GM23248 (cell line): ENCODE measurements at regions not wholly inside any gene's neighbourhood (a gene's known extent, or its start where the extent isn't known, plus 50 kb on each side); places are given as distances from the start of the nearest gene placed in this dataset.

Source experiments
- DNase-seq: peaks from one replicate; pipeline ENCODE4 v3.0.0-alpha.2; 2015
- H2AFZ ChIP-seq: fragments of 200-600 bp; sonication (generic); 2 replicates; pipeline ENCODE4 v1.6.1; 2016; ENCODE audit warnings: antibody characterized with exemption
- H3F3A ChIP-seq: fragments of 200-600 bp; sonication (generic); 2 replicates; pipeline ENCODE4 v1.6.1; 2016; ENCODE audit warnings: mild to moderate bottlenecking, antibody characterized with exemption, mixed run types; ENCODE audit not compliant: insufficient read depth
- H3K27ac ChIP-seq: fragments of 200-600 bp; sonication (generic); 2 replicates; pipeline ENCODE4 v1.5.1; 2016; ENCODE audit warnings: mild to moderate bottlenecking
- H3K27me3 ChIP-seq: fragments of 200-600 bp; sonication (generic); replicated peaks from 2 replicates; pipeline ENCODE4 v1.6.1; 2016; ENCODE audit warnings: mild to moderate bottlenecking; ENCODE audit not compliant: insufficient read depth
- H3K36me3 ChIP-seq: fragments of 200-600 bp; sonication (generic); 2 replicates; pipeline ENCODE4 v1.6.1; 2016; ENCODE audit warnings: low read depth, mild to moderate bottlenecking
- H3K4me1 ChIP-seq: fragments of 200-600 bp; sonication (generic); 2 replicates; pipeline ENCODE4 v1.6.1; 2016; ENCODE audit warnings: mild to moderate bottlenecking; ENCODE audit not compliant: insufficient read depth
- H3K4me2 ChIP-seq: fragments of 200-600 bp; sonication (generic); one replicate; pipeline ENCODE4 v1.6.1; 2016; ENCODE audit warnings: mild to moderate bottlenecking; ENCODE audit not compliant: unreplicated experiment
- H3K4me3 ChIP-seq: fragments of 200-600 bp; sonication (generic); 2 replicates; pipeline ENCODE4 v1.5.1; 2016; ENCODE audit warnings: mild to moderate bottlenecking
- H3K79me2 ChIP-seq: fragments of 200-600 bp; sonication (generic); 2 replicates; pipeline ENCODE4 v1.6.1; 2016; ENCODE audit warnings: mild to moderate bottlenecking; ENCODE audit not compliant: insufficient read depth
- H3K9ac ChIP-seq: fragments of 200-600 bp; sonication (generic); 2 replicates; pipeline ENCODE4 v1.6.1; 2016; ENCODE audit warnings: mild to moderate bottlenecking
- H3K9me2 ChIP-seq: fragments of 200-600 bp; sonication (generic); 2 replicates; pipeline ENCODE4 v1.6.1; 2016; ENCODE audit warnings: mixed run types, mild to moderate bottlenecking, moderate library complexity; ENCODE audit not compliant: insufficient read depth
- H3K9me3 ChIP-seq: fragments of 200-600 bp; sonication (generic); one replicate; pipeline ENCODE4 v1.6.1; 2017; ENCODE audit warnings: low read depth
- H4K20me1 ChIP-seq: fragments of 200-600 bp; sonication (generic); 2 replicates; pipeline ENCODE4 v1.6.0; 2016; ENCODE audit not compliant: insufficient read depth
- EZH2 ChIP-seq: fragments of 200-600 bp; sonication (generic); IDR thresholded peaks from 2 replicates; pipeline ENCODE4 v1.6.1; 2018; ENCODE audit warnings: antibody characterized with exemption, mild to moderate bottlenecking; ENCODE audit not compliant: insufficient read depth, poor library complexity, severe bottlenecking
- EZH2phosphoT487 ChIP-seq: fragments of 200-600 bp; sonication (generic); IDR thresholded peaks from 2 replicates; pipeline ENCODE4 v1.6.1; 2018; ENCODE audit warnings: antibody characterized with exemption, moderate library complexity, mild to moderate bottlenecking, low read depth; ENCODE audit not compliant: insufficient read depth
- WGBS, 2 experiments: methylation state at CpG; one replicate each; pipeline ENCODE4 v1.1.6; 2015 to 2017; ENCODE audit warnings: low lambda C conversion rate in 2 of 2, low coverage in 1 of 2; ENCODE audit errors: missing lambda C conversion rate in 2 of 2; 5-methylcytosine and 5-hydroxymethylcytosine counted together
- in situ Hi-C: fragments of 300-500 bp; cut with MboI; formaldehyde crosslinking; loops from 2 replicates; pipeline ENCODE4 v1.15.0; 2020

GRCh38 chr10:83272666-83273434 is 866.5 kb upstream of the GHITM start:
- Histone ChIP-seq H3K9ac (no peak overlapping the region), H3F3A (no peaks in the 10 kb centered on the region), H4K20me1 (no peaks in the 10 kb centered on the region), H3K79me2 (no peaks in the 10 kb centered on the region), H3K36me3 (no peaks in the 10 kb centered on the region), H3K4me3 (no peak overlapping the region), H3K9me3 (no peaks in the 10 kb centered on the region), H3K27me3 (no peaks in the 10 kb centered on the region), H2AFZ (no peak overlapping the region), H3K4me1 (no peaks in the 10 kb centered on the region), H3K4me2 (no peak overlapping the region), H3K27ac (no peak overlapping the region), H3K9me2 (no peaks in the 10 kb centered on the region)
- 7 to 13% methylated on average over 3 of the region's 3 CpGs for WGBS, 2 experiments
- TF ChIP-seq EZH2 (no peak), EZH2phosphoT487 (no peak)
- no peak for DNase-seq
- in situ Hi-C loops = no loop called here

- H3K79me2 ChIP-seq = no peaks in the 10 kb centered on the region
- no peak overlapping the region for H3K9ac ChIP-seq
- no peak for DNase-seq
- no peaks in the 10 kb centered on the region for H4K20me1 ChIP-seq
- H3K4me1 ChIP-seq = no peaks in the 10 kb centered on the region
- H3K4me3 ChIP-seq = no peak overlapping the region
- H3K9me3 ChIP-seq = no peaks in the 10 kb centered on the region
- H3K4me2 ChIP-seq = no peak overlapping the region
- no peaks in the 10 kb centered on the region for H3K36me3 ChIP-seq
- H3K27me3 ChIP-seq = no peaks in the 10 kb centered on the region
- in situ Hi-C loops = no loop called here
- TF ChIP-seq EZH2 (no peak), EZH2phosphoT487 (no peak)
- H2AFZ ChIP-seq = no peak overlapping the region
- 0% methylated on average over 1 of the region's 1 CpG for WGBS, 2 experiments
- no peaks in the 10 kb centered on the region for H3K9me2 ChIP-seq
- H3F3A ChIP-seq = no peaks in the 10 kb centered on the region
- H3K27ac ChIP-seq = no peak overlapping the region
These were observed 865.2 kb upstream of the GHITM start for GRCh38 chr10:83274088-83274487.

GRCh38 chr10:83276971-83277370 is 862.3 kb upstream of the GHITM start:
- H3K27me3 ChIP-seq = no peaks in the 10 kb centered on the region
- 11% methylated on average over 2 of the region's 2 CpGs for WGBS, 2 experiments
- H3K79me2 ChIP-seq = no peaks in the 10 kb centered on the region
- TF ChIP-seq EZH2phosphoT487 = no peak
- TF ChIP-seq EZH2 = no peak
- no peak for DNase-seq
- H3F3A ChIP-seq = no peaks in the 10 kb centered on the region
- H2AFZ ChIP-seq = no peak overlapping the region
- H3K4me1 ChIP-seq = no peaks in the 10 kb centered on the region
- no peaks in the 10 kb centered on the region for H4K20me1 ChIP-seq
- in situ Hi-C loops = no loop called here
- H3K27ac ChIP-seq = no peak overlapping the region
- H3K9ac ChIP-seq = no peak overlapping the region
- H3K4me2 ChIP-seq = no peak overlapping the region
- H3K9me3 ChIP-seq = no peaks in the 10 kb centered on the region
- H3K36me3 ChIP-seq = no peaks in the 10 kb centered on the region
- H3K9me2 ChIP-seq = no peaks in the 10 kb centered on the region
- H3K4me3 ChIP-seq = no peak overlapping the region

GRCh38 chr10:83283151-83283550 is 856.2 kb upstream of the GHITM start:
- Histone ChIP-seq H3K27ac (no peak overlapping the region), H3K9ac (no peak overlapping the region), H3K79me2 (no peaks in the 10 kb centered on the region), H3K27me3 (no peaks in the 10 kb centered on the region), H4K20me1 (no peaks in the 10 kb centered on the region), H3K9me3 (no peaks in the 10 kb centered on the region), H2AFZ (no peak overlapping the region), H3F3A (no peaks in the 10 kb centered on the region), H3K9me2 (no peaks in the 10 kb centered on the region), H3K4me1 (no peaks in the 10 kb centered on the region), H3K4me3 (no peak overlapping the region), H3K36me3 (no peaks in the 10 kb centered on the region), H3K4me2 (no peak overlapping the region)
- in situ Hi-C loops = no loop called here
- TF ChIP-seq EZH2phosphoT487 (no peak), EZH2 (no peak)
- DNase-seq = no peak

- Histone ChIP-seq H3K9me2 (no peaks in the 10 kb centered on the region), H3K27ac (no peak overlapping the region), H4K20me1 (no peaks in the 10 kb centered on the region), H3K27me3 (no peaks in the 10 kb centered on the region), H3K9me3 (no peaks in the 10 kb centered on the region), H3K4me3 (no peak overlapping the region), H3K79me2 (no peaks in the 10 kb centered on the region), H3K4me2 (no peak overlapping the region), H3K4me1 (no peaks in the 10 kb centered on the region), H3F3A (no peaks in the 10 kb centered on the region), H2AFZ (no peak overlapping the region), H3K9ac (no peak overlapping the region), H3K36me3 (no peaks in the 10 kb centered on the region)
- WGBS, 2 experiments = 3 to 9% methylated on average over 2 of the region's 2 CpGs
- DNase-seq = no peak
- TF ChIP-seq EZH2 (no peak), EZH2phosphoT487 (no peak)
- in situ Hi-C loops = no loop called here
These were observed 851.9 kb upstream of the GHITM start for GRCh38 chr10:83287374-83287773.
